ENCODE measurements at regions not wholly inside any gene's neighbourhood (a gene's known extent, or its start where the extent isn't known, plus 50 kb on each side); places are given as distances from the start of the nearest gene placed in this dataset.

- TF ChIP-seq POLR2A (IDR thresholded peaks at IDR 0.05), result no peak
- TF ChIP-seq CTCF (IDR thresholded peaks at IDR 0.05 in 4 of 5, conservative IDR thresholded peaks at IDR 0.05 in 1 of 5), result no peak
These were observed 525.0 kb downstream of the MATN1 start for GRCh38 chr1:30198451-30198760.

Measured in gastrocnemius medialis (tissue), 4 donors.